MCF 10A (cell line): ENCODE measurements at regions not wholly inside any gene's neighbourhood (a gene's known extent, or its start where the extent isn't known, plus 50 kb on each side); places are given as distances from the start of the nearest gene placed in this dataset.

Source experiments
- BruUV-seq: library from RNA; stranded (reverse); fragments of 400-500 nt; replicated peaks from 2 replicates; lab custom pipeline; 2021; lab: Mats Ljungman, UMichigan
- CTCF ChIA-PET: fragments of 300-600 bp; sonication (Branson Sonifier 250); formaldehyde crosslinking; extraction: SDS; loops from one replicate; lab custom pipeline; 2021; ENCODE audit warnings: antibody characterized with exemption, inconsistent platforms; lab: Yijun Ruan, JAX
- POLR2A ChIA-PET: fragments of 300-600, 350-650 bp; sonication (Branson Sonifier 250); formaldehyde crosslinking; extraction: SDS; loops from one replicate; lab custom pipeline; 2020; ENCODE audit warnings: antibody characterized with exemption, inconsistent platforms; lab: Yijun Ruan, JAX
- DNase-seq: peaks from one replicate; pipeline ENCODE4 v3.0.0-alpha.2; 2018; ENCODE audit not compliant: unreplicated experiment
- H3K27ac Mint-ChIP-seq: one replicate; pipeline ENCODE4 v1.8.0; 2022; ENCODE audit warnings: mild to moderate bottlenecking, low read depth, mixed read lengths; ENCODE audit not compliant: unreplicated experiment
- H3K27me3 Mint-ChIP-seq: one replicate; pipeline ENCODE4 v1.8.0; 2022; ENCODE audit warnings: mixed read lengths; ENCODE audit not compliant: insufficient read depth, unreplicated experiment
- H3K36me3 Mint-ChIP-seq: one replicate; pipeline ENCODE4 v1.8.0; 2022; ENCODE audit warnings: mild to moderate bottlenecking, moderate library complexity, mixed read lengths; ENCODE audit not compliant: insufficient read depth, unreplicated experiment
- H3K4me1 Mint-ChIP-seq: one replicate; pipeline ENCODE4 v1.8.0; 2022; ENCODE audit warnings: mixed read lengths; ENCODE audit not compliant: insufficient read depth, unreplicated experiment
- H3K4me3 Mint-ChIP-seq: one replicate; pipeline ENCODE4 v1.8.0; 2022; ENCODE audit warnings: mild to moderate bottlenecking, moderate library complexity, mixed read lengths; ENCODE audit not compliant: unreplicated experiment
- H3K9me3 Mint-ChIP-seq: one replicate; pipeline ENCODE4 v1.8.0; 2022; ENCODE audit warnings: mixed read lengths; ENCODE audit not compliant: unreplicated experiment
- intact Hi-C: fragments of 100-400 bp; cut with micrococcal nuclease; formaldehyde crosslinking; loops from 2 replicates; pipeline ENCODE4 v1.14.1; 2022
- TF ChIP-seq, protein P1 (sequence below): fragments of 200-600 bp; IDR thresholded peaks from one replicate; pipeline ENCODE4 v1.8.0; 2022; ENCODE audit warnings: antibody characterized with exemption, mild to moderate bottlenecking; ENCODE audit not compliant: unreplicated experiment

DNA sequence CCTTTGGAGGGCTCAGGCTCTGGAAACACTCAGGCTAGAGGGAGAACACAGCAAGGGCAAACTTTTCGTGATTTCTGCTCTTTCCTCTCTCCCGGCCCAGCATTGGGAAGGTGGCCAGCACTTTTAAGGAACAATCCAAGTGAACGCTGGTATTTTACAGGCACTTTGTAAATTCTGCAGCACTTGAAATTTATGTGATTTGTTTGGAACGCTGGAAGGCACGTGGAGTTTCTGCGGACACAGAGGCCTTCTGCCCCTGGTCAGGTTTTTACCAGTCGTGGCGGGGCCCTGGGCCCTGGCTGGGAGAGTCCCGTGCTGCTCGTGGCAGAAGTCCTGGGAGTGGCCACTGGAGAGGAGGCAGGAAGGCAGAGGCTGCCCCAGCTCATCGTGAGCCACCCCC lies 188.6 kb downstream of the ENGASE start:
- intact Hi-C loops, result no loop called here

DNA sequence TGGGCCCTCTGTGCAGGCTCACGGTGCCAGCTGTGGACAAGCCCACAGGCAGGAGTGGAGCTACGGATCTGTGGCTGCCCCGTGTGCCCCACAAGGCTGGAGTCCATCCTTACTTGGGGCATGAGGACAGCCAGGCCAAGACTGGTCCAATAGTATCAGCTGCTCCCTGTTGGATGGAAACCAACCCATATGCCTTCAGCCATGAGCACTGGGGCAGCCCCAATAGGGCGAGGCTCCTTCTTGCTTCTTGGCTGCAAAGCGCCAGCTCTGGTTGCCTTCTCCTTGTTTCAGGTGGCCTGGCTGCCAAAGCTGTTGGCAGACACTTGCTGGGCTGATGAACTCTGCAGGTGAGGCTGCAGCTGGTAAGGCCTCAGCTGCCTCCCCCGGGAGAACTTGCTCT lies 188.0 kb downstream of the ENGASE start:
- Mint-ChIP-seq H3K27me3 (peaks cover 82% of the 10 kb centered on the region), H3K9me3 (no peaks in the 10 kb centered on the region), H3K27ac (no peak overlapping the region), H3K4me1 (no peaks in the 10 kb centered on the region), H3K36me3 (no peaks in the 10 kb centered on the region), H3K4me3 (no peak overlapping the region)
- CTCF ChIA-PET, result no interaction called here
- BruUV-seq, result no TSS peak
- intact Hi-C loops, result no loop called here
- POLR2A ChIA-PET, result no interaction called here
- TF ChIP-seq, protein P1, sequence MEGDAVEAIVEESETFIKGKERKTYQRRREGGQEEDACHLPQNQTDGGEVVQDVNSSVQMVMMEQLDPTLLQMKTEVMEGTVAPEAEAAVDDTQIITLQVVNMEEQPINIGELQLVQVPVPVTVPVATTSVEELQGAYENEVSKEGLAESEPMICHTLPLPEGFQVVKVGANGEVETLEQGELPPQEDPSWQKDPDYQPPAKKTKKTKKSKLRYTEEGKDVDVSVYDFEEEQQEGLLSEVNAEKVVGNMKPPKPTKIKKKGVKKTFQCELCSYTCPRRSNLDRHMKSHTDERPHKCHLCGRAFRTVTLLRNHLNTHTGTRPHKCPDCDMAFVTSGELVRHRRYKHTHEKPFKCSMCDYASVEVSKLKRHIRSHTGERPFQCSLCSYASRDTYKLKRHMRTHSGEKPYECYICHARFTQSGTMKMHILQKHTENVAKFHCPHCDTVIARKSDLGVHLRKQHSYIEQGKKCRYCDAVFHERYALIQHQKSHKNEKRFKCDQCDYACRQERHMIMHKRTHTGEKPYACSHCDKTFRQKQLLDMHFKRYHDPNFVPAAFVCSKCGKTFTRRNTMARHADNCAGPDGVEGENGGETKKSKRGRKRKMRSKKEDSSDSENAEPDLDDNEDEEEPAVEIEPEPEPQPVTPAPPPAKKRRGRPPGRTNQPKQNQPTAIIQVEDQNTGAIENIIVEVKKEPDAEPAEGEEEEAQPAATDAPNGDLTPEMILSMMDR, result no peak
- DNase-seq, result no peak

More for the DNA sequence above, 188.6 kb downstream of the ENGASE start:
- peaks cover 82% of the 10 kb centered on the region for H3K27me3 Mint-ChIP-seq
- no peak for DNase-seq
- BruUV-seq, result no TSS peak
- no peak overlapping the region for H3K27ac Mint-ChIP-seq
- no peaks in the 10 kb centered on the region for H3K36me3 Mint-ChIP-seq
- POLR2A ChIA-PET, result no interaction called here
- no peak overlapping the region for H3K4me3 Mint-ChIP-seq
- CTCF ChIA-PET, result no interaction called here
- H3K9me3 Mint-ChIP-seq, result no peaks in the 10 kb centered on the region
- TF ChIP-seq, protein P1, result no peak
- H3K4me1 Mint-ChIP-seq, result no peaks in the 10 kb centered on the region

GRCh38 chr17:79261355-79262072 lies 186.9 kb downstream of the ENGASE start:
- ChIA-PET CTCF (interaction anchor here (0.6 kb wide), 1 partner anchor 326 kb away, joined by 4 read pairs; no protein-coding TSS in a partner anchor), POLR2A (interaction anchor here (0.6 to 1.1 kb wide), 3 partner anchors 33 to 129 kb away, joined by 3 to 4 read pairs (median 3); no protein-coding TSS in a partner anchor)
- Mint-ChIP-seq H3K4me3 (no peak overlapping the region), H3K4me1 (no peaks in the 10 kb centered on the region), H3K27me3 (peaks cover 82% of the 10 kb centered on the region), H3K36me3 (no peaks in the 10 kb centered on the region), H3K9me3 (no peaks in the 10 kb centered on the region), H3K27ac (no peak overlapping the region)
- no TSS peak for BruUV-seq
- TF ChIP-seq, protein P1, result no peak
- intact Hi-C loops, result no loop called here
- DNase-seq, result no peak

- H3K27ac Mint-ChIP-seq, result no peak overlapping the region
- BruUV-seq, result no TSS peak
- no peaks in the 10 kb centered on the region for H3K9me3 Mint-ChIP-seq
- POLR2A ChIA-PET, result interaction anchor here (0.6 to 0.7 kb wide), 2 partner anchors 18 to 190 kb away, joined by 3 read pairs; no protein-coding TSS in a partner anchor
- H3K27me3 Mint-ChIP-seq, result peaks cover 74% of the 10 kb centered on the region
- intact Hi-C loops, result no loop called here
- DNase-seq, result no peak
- no peaks in the 10 kb centered on the region for H3K36me3 Mint-ChIP-seq
- CTCF ChIA-PET, result no interaction called here
- TF ChIP-seq, protein P1, result no peak
- H3K4me1 Mint-ChIP-seq, result no peaks in the 10 kb centered on the region
- no peak overlapping the region for H3K4me3 Mint-ChIP-seq
These were observed 184.2 kb downstream of the ENGASE start for GRCh38 chr17:79258843-79259242.
